NCI-H446 treated with DMSO at 0.1 percent for 48 hours (cell line): ENCODE measurements at regions not wholly inside any gene's neighbourhood (a gene's known extent, or its start where the extent isn't known, plus 50 kb on each side); places are given as distances from the start of the nearest gene placed in this dataset.
A peak's percentile ranks its signal among the peaks of the same experiment; 100 is the strongest.
"Not testable (repeated sequence)": the region's sequence is repeated elsewhere in the genome, so short reads cannot be mapped to it uniquely, and the experiment has no call there.

Experiments
- DNase-seq: peaks from one replicate; lab custom pipeline; 2025; lab: John Stamatoyannopoulos, UW

DNA sequence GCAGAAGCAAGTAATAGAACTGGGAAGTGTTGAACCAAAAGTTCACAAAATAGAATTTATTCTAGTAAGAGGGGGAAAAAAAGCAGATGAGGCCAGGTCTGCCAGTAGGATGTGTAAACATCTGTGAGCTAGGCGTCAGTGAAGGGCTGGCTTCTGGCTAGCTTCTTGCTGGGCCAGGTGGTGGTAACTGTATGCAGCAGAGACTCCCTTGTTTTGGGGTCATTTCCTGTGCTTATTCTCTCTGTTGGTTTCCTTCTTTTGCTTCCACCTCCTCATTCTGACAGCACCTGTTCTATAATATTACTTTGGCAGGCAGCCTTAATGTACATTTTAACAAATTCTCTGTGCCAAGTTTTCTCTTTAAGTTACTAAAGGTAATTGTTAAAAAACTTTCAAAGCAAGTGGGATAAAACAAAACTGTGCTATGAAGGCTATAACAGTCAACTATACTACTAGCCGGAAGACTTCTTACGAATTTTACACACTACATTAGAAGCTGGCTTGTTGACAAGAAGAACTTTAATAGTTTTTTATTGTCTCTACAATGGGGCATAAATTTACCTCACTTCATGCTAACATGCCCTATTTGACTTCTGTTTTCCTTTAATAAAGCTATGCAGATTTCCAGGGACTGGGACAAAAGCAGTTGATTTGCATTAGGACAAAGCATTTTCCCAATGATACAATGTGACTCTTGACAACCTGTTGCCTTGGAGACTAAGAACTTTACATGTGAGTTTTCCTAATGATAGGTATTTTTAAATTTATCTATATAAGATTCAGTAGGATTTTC is 318.8 kb upstream of the NAALADL2 start:
- DNase-seq, result peak; percentile 46

DNA sequence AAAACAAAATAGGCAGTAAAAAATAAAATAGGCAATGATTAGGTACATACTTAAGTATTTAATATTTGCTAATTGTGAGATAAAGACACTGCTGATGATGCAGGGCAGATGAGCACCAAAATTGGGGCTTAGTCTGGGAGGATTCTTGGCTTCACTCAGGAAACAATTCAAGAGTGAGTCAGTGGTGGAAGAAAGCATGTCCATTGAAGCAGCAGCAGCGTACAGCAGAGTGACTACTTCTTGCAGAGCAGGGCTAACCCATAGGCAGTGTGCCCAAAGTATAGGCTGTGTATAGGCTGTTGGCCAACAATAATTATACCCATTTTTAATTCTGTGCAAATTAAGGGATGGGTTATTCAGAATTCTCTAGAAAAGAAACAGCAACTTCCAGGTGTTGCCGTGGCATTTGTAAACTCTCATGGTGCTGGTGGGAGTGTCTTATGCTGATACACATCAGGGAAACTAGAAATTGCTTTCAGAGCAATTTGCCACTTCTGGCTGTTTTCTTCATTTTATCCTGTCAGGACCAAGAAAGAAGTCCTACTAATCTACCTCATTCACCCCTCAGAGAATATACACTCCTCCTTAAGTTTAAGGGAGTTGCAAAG is 317.3 kb upstream of the NAALADL2 start:
- DNase-seq, result peak; percentile 31

DNA sequence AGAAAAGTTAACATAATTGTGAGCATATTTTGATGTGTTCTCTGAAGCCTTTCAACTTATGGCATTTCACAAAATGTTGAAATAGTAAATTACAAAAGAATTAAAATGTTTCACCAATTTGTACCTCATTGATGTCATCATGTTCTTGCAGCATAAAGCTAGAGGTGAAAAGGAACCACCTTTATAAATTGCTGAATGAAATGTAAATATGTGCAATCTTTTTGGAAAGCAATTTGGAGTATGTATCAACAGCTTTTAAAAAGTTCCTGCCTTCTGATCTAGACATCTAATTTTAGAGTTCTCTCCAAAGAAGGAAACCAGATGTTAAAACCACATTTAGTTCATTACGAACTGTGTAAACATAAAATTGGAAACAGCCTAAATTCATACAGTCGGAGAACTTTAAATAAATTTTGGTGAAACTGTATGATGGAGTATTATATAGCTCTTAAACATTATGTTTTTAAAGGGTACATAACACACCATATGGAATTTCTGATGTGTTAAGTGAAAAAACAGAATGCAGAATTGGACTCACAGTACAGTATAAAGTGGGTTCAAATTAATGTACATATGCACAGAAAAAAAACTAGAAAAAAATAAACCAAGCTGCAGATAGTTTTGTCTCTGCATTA is 311.2 kb upstream of the NAALADL2 start:
- no peak for DNase-seq

DNA sequence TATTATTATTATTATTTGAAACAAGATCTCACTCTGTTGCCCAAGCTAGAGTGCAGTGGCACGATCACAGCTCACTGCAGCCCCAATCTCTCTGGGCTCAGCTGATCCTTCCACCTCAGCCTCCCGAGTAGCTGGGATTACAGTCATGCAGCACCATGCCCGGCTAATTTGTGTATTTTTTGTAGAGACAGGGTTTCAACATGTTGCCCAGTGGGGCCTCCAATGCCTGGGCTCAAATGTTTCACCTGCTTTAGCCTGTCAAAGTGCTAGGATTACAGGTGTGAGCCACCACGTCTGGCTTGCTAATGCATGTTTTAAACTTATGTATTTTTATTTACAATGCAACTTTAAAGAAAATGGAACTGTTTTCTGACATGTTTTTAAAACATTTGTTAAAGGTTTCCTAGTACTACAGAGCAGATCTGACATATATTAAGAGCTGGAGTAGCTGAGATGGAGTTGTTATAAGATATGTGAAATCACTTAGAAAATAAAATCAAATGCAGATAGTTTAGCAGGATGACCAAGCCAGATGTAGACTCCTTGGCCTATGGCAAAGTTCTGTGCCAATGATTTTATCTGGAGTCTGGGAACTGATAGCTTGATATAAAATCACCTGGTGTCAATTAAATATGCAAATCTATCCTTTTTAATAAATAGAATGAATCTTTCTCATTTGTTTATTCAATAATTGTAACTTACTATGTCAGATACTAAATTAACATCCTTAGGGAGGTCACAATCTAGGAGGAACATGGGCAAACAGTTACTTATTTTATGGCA is 310.1 kb upstream of the NAALADL2 start:
- no peak for DNase-seq

DNA sequence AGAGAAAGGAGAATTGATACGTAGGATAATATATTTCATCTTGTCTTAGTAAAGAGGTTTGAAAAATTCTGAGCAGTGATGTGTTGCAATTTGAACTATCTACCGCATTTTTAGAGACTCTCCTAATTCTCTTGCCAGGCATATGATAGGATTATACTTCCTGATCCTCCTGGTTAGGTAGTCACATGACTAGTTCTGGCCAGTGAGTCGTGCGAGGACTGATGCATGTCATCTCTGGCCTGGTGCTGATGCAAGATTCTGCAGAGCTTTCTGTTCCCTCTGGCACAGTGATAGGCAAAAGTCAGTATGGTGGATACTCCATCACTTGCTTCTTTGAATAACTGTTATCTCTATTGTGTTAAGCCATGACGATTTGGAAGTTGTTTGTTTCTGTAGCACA is 277.6 kb upstream of the NAALADL2 start:
- DNase-seq, result no peak

DNA sequence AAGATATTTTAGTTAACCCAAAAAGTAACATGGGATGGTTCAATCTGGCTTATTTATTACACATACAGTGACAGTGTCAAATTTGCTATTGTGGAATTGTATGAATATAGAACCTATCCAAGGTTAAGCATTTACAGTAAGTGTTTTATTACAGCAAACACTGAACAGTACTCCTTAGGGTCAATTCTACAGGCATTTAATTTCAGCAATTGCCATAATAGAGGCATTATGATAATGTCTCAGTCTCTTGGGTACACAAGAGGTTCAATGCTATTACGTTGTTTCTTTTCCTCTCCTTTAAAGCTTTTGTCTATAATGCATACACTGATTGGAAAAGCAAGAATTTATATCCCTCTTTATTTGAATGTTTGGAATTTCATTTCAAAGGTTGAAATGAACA is 275.7 kb upstream of the NAALADL2 start:
- no peak for DNase-seq

DNA sequence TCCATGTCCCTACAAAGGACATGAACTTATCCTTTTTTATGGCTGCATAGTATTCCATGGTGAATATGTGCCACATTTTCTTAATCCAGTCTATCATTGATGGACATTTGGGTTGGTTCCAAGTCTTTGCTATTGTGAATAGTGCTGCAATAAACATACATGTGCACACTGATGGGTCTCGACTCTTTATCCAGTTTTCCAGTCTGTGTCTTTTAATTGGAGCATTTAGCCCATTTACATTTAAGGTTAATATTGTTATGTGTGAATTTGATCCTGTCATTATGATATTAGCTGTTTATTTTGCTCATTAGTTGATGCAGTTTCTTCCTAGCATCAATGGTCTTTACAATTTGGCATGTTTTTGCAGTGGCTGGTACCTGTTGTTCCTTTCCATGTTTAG is 272.0 kb upstream of the NAALADL2 start:
- DNase-seq, result not testable (repeated sequence)

DNA sequence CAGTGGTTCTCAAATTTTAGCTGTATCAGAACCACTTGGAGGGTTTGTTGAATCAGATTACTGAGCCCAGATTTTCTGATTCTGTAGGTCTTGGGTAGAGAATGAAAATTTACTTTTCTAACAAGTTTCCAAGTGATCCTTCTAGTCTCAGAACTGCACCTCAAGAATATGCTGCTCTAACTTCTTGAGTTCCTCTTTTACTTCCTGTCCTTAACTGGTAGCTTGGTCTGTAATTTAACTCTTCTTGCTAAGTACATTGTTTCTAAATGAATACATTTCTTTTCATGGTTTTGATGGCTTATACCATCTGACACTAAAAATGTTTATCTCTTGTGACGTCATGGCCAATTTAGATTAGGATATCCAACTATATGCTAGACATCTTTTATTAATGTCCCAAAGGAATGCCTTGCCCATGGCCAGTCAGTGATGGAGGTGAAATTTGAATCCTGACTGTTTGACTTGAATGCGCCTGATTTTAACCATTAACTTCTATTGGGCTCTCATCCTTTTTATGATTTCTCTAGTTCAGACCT is 262.6 kb upstream of the NAALADL2 start:
- no peak for DNase-seq

DNA sequence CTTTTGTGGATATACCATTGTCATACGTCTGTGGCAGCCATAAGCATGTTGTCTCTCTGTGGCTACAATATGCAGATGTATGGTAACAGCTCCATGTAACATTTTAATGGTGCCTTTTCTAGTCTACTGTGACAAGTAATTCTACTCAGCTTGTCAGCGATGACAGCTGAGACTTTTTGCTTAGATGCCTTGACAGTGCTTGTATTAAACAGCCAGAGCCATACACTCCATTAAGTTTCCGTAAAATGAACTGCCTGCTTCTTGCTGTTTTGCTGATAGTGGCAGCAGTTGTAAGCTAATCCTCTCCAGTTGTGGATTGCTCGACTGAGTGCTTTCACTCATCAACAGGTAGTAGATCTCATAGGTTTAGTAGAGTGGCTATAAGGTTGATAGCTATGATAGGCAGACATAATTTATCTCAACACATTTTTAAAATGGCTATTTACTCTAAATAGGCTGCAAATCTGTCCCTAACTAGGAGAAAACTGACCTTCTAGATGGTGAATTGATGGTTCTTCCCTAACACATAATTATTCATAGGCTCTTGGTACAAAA is 260.2 kb upstream of the NAALADL2 start:
- no peak for DNase-seq

DNA sequence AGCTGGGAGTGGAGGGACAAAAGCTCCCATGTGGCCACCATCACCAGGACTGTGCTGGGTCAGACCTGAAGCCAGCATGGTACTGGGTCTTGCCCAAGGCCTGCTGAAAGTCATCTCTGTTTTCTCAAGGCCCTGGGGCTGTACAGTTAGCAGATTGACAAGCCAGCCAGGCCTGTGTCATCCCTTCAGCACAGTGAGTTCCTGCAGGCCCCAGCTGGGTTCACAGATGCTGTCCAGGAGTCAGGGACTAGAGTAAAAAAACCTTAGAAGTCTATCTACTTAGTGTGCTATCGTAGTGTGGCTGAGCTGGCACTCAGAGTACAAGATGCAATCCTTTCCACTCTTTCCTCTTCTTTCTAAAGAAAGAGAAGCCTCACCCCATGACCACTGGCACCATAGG is 246.0 kb upstream of the NAALADL2 start:
- no peak for DNase-seq

DNA sequence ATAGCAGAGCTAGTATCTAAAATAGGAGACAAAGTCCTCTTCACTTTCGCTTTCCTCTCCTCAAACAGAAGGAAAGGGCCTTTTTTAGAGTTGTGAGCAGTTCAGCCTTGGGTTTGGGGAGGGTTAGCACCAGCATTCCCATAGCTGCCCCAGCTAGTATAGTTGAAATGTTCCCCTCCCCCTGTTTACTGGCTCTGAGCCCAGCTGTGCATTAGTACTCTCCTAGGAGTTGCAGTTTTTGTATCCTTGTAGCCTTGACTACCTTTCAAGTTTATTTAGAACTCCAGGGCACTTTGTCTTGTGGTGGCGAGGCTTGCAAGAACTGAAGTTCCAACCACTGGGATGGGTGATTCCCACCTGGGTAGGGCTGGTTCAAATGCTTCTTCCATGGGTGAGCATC is 245.1 kb upstream of the NAALADL2 start:
- DNase-seq, result no peak

DNA sequence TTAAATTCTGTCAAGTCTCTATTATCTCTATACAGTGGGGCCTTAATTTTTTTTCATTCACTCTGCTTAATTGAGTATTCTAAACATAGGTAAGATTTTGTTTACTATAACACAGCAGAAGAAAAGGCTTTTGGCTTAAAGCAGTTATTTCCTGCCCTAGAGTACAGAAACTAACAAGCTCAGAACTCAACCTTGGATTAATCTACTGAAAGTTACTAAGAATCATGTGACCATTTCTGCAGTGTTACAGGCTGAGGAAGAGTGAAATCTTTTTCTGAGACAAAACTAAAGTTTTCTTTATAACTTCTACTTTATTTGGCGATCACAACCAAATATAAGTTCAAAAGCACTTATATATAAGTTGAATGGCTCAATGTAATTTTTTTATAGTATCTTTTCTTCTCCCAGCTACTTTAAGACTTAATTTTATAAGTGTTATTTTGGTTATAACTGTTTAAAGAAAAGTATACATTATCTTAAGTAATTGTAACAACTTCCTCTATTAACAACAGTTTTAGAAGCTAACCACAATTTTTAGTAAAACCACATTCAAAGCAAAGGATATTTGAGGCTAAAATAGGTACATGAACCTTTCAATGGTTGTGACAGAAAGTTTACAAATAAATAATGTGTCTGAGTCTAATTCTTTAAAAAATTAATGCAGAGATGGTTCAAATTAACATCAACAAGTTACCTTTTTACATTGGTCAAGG is 240.6 kb upstream of the NAALADL2 start:
- DNase-seq, result no peak

DNA sequence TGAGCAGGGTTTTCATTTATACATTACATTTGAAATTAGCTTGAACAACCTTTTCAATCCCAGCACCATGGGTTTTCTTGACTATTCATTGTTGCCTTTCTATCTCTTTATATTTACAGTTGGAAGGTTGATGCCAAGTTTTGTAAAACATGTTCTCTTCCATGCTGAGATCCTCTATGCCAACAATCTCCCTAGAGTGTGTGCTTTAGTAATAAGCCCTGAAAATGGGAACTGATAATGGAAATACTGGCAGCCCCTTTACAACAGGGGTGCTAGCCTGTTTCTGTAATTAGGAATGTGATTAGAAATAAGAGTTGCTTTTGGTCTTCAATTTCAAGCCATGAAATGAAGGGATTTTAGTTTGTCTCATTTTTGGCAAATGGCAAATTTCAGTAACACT is 239.9 kb upstream of the NAALADL2 start:
- DNase-seq, result peak; percentile 76

DNA sequence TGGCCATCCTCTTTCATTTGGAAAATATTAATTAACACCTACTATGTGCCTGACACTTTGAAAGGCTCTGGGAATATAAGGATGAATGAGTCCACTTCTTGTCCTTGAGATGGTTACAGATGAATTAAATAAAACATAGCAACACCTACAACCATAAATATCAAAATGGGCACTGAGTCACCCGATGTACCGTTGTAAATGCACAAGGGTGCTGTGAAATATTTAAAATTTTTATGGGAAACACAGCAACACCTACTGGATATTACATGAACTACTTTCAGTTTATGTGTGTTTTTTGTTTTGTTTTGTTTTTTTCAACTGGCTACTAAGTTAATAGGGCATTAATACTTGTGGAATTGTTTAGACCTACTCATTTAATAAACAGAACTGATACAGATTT is 239.0 kb upstream of the NAALADL2 start:
- peak; percentile 37 for DNase-seq

DNA sequence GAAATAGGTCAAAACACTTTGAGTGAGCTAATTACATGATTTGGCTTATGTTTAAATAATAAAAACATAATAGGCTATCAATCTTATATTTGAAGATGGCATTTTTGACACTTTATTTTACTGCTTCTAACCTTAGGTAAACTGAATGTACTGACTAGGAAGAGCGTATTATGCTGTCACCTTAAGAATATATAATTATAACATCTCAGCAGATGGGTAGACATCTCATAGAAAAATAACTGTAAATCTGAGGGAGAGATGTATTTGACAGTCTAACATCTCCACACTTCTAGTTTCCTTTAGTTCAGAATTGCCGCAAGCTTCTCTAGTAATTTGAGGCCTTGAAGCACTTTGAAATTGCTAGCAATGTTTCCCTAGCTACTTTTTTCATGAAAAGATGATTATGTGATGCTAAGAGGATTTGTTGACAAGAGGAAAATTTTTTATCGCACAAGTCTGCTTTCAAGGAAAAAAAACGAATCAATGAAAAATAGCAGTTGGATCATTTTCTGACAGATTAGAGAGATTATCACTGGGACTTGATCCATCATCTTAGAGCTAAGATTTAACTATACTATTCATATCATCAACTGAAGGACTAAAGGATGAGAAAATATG is 238.2 kb upstream of the NAALADL2 start:
- DNase-seq, result no peak

DNA sequence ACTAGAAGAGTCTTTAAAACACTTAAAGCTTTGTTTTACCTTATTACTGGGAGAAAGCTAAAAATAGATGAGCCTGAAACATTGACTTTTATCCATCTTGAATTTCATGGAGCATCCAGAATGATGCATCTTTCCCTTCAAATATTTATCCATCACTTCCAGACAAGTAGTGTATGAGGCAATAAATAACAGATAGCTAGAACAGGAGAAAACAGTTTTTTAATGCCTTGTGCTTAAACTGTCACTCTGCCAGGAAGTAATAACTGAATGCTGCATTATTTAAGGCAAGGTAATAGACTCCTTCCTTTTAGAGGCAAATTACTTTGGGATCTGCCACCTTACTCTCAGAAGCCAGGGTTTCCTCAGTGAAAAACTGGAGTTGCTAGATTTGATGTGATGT is 225.8 kb upstream of the NAALADL2 start:
- DNase-seq, result no peak

DNA sequence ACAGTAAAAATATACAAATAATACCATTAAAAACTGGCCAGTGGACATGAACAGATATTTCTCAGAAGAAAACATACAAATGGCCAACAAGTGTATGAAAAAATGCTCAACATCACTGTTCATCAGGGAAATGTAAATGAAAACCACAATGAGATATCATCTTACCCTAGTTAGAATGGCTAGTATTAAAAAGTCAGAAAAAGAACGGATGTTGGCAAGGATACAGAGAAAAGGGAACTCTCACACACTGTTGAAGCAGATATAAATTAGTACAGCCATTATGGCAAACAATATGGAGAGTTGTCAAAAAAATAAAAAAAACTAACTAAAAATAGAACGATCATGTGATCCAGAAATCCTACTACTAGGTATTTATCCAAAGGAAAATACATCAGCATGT is 222.7 kb upstream of the NAALADL2 start:
- DNase-seq, result no peak

DNA sequence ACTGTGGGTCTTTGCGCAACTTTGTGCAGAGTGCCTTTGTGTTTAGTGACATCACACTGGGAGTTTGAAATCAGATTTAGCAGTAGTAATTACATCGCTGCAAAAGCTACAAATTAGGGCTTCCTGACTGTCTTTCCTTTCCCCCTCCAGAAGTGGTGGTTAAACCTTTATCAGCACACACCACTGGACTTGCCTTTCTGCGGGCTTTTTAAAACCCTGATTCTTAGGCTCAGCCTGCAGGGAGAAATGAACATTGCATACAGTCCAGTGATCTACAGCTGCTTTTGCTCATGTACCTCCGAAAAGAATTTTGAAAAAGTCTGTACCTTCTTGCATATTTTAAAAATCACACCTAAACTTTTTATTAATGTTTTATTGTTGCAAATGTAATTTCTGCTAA is 219.7 kb upstream of the NAALADL2 start:
- no peak for DNase-seq

DNA sequence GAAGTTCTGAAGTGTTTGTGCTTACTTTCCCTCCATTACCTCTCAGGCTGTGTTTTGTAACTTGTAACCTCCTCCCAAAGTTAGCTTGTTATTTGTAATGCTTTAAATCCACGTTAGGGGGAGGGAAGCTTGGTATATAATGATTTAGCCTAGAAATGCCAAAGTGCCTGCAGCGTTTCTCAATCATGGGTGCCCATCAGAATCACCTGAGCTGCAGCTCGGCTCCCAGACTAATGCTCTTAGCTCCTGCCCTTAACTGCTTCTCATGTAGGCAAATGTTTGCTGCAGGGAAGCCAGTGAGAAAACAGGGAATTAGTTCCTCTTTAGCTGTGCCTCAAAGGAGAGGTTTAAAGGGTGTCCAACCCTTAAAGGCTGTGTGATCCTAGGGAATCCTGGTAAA is 219.2 kb upstream of the NAALADL2 start:
- no peak for DNase-seq

DNA sequence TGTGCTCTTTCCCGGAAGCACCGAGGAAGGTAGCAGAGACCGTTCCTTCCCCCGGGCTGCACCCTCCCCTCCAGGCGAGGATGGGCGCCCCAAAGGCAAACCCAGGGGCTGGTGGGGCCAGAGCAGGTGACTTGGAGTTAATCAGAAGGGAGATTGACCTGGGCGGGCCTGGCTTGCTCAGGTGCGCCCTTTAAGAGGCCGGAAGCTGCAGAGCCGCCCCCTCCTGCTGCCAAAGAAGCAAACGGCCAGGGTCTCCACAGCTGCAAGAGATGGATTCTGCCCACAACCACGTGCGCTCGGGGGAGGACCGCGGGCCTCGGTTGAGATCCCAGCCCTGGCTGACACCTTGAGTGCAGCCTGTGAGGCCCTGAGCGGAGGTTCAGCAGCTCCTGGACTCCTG is 218.2 kb upstream of the NAALADL2 start:
- DNase-seq, result no peak

DNA sequence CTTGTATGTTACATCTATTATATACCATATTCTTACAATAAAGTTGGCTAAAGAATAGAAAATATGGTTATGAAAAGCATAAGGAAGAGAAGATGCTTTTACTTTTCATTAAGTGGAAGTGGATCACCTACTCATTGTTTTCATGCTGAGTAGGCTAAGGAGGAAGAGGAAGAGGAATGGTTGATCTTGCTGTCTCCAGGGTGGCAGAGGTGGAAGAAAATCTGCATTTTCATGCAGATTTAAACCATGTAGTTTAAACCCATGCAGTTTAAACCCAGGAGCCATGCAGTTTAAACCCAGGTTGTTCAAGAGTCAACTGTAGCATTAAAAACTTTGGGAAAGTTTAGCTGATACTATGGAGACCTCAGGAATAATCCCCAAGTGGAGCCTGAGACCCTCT is 214.8 kb upstream of the NAALADL2 start:
- DNase-seq, result no peak
